Spleen (tissue), 11 donors: ENCODE measurements at regions not wholly inside any gene's neighbourhood (a gene's known extent, or its start where the extent isn't known, plus 50 kb on each side); places are given as distances from the start of the nearest gene placed in this dataset.
"Not testable (repeated sequence)": the region's sequence is repeated elsewhere in the genome, so short reads cannot be mapped to it uniquely, and the experiment has no call there.

Source experiments
- DNase-seq: peaks from one replicate; pipeline ENCODE4 v3.0.0-alpha.2; 2020
- H3K27ac ChIP-seq, 8 donors: fragments of 200-600 bp; sonication (generic) in 7 of 8; 1 replicate in 4 of 8; 2 replicates in 4 of 8; pipeline versions ENCODE4 v1.5.0 to v1.8.0; 2016 to 2021; ENCODE audit warnings: inconsistent platforms in 4 of 8, mild to moderate bottlenecking in 4 of 8, moderate library complexity in 1 of 8
- H3K27me3 ChIP-seq, 7 donors: fragments of 200-600 bp; sonication (generic) in 6 of 7; replicated peaks in 1 of 7; 1 replicate in 4 of 7; 2 replicates in 3 of 7; pipeline versions ENCODE4 v1.5.0 to v1.8.0; 2016 to 2021; ENCODE audit warnings: inconsistent platforms in 3 of 7, mild to moderate bottlenecking in 1 of 7
- H3K36me3 ChIP-seq, 6 donors: fragments of 200-600 bp; sonication (generic) in 5 of 6; 1 replicate in 4 of 6; 2 replicates in 2 of 6; pipeline versions ENCODE4 v1.5.0 to v1.8.0; 2016 to 2021; ENCODE audit warnings: inconsistent platforms in 2 of 6
- H3K4me1 ChIP-seq, 6 donors: fragments of 200-600 bp; sonication (generic) in 5 of 6; 1 replicate in 3 of 6; 2 replicates in 3 of 6; pipeline versions ENCODE4 v1.5.0 to v1.8.0; 2016 to 2021; ENCODE audit warnings: inconsistent platforms in 3 of 6
- H3K4me3 ChIP-seq, 8 donors: fragments of 200-600 bp; sonication (generic) in 7 of 8; 1 replicate in 4 of 8; 2 replicates in 4 of 8; pipeline versions ENCODE4 v1.5.0 to v1.8.0; 2016 to 2021; ENCODE audit warnings: inconsistent platforms in 4 of 8, mild to moderate bottlenecking in 4 of 8, moderate library complexity in 2 of 8
- H3K9me3 ChIP-seq, 8 donors: fragments of 200-600 bp; sonication (generic) in 7 of 8; 1 replicate in 4 of 8; 2 replicates in 4 of 8; pipeline versions ENCODE4 v1.5.0 to v1.8.0; 2016 to 2021; ENCODE audit warnings: inconsistent platforms in 4 of 8
- POLR2A ChIP-seq, 3 donors: fragments of 450-650 bp; IDR thresholded peaks; one replicate each; pipeline ENCODE4 v1.5.1; 2017; ENCODE audit warnings: antibody characterized with exemption in 3 of 3, mild to moderate bottlenecking in 1 of 3
- POLR2AphosphoS5 ChIP-seq, 3 donors: sonication (generic); formaldehyde crosslinking; IDR thresholded peaks; one replicate each; pipeline ENCODE4 v1.5.1; 2017; ENCODE audit warnings: antibody characterized with exemption in 3 of 3
- WGBS, 5 donors: extraction: QIAGEN DNeasy Blood & Tissue Kit in 3 of 5; methylation state at CpG; one replicate each; pipeline versions ENCODE4 v1.1.5 to v1.1.7; 2013 to 2018; 5-methylcytosine and 5-hydroxymethylcytosine counted together
- intact Hi-C: fragments of 100-400 bp; cut with DNase I; formaldehyde crosslinking; loops from one replicate; pipeline ENCODE4 v1.15.0; 2023; ENCODE audit warnings: low total_unique reads
- TF ChIP-seq, protein P1 (sequence below), 11 experiments: fragments of 200-600 bp in 7 of 11; fragments of 450-650 bp in 4 of 11; sonication (generic) in 4 of 11; IDR thresholded peaks in 8 of 11; conservative IDR thresholded peaks in 3 of 11; 1 replicate in 7 of 11; 2 replicates in 4 of 11; pipeline versions ENCODE4 v1.4.0 to v1.8.0; 2016 to 2021; ENCODE audit warnings: antibody characterized with exemption in 11 of 11, inconsistent platforms in 4 of 11, mild to moderate bottlenecking in 1 of 11
- donor health status: healthy with polysubstance abuse.
- donor health status: DM: no; HTN: no; CAD: no; lungs with moderate emphysema.
- donor health status: DM: no; HTN: no; CAD: no.
- donor health status: Bipolar disorder and iron deficiency.
- donor health status: healthy.
- donor health status: DM: no; HTN: no; CAD: no.
- donor health status: DM: yes; HTN: yes; CAD: no.

DNA sequence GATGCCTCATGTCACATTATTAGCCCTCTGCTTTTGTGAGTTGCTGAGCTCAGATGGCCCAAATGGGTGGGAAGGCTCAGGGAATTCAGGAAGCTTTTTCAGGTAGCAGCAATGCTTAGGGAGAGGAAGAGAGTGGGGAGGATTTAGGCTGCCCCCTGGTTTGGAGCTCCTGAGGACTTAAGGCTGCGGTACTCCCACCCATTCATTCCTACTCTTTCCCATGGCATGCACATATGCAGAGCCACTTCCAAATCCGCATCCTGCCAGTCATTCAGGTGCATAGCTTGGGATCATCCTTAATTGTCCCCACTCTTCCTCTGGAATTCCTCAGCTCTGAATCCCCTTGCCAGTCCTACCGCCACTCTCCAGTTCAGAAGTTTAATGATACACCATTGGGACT lies 343.1 kb upstream of the FRG2C start:
- H3K36me3 ChIP-seq = no peaks in the 10 kb centered on the region
- intact Hi-C loops = no loop called here
- DNase-seq = no peak
- no peak for TF ChIP-seq POLR2A (IDR thresholded peaks at IDR 0.05)
- no peak for TF ChIP-seq POLR2AphosphoS5 (IDR thresholded peaks at IDR 0.05)
- TF ChIP-seq, protein P1, sequence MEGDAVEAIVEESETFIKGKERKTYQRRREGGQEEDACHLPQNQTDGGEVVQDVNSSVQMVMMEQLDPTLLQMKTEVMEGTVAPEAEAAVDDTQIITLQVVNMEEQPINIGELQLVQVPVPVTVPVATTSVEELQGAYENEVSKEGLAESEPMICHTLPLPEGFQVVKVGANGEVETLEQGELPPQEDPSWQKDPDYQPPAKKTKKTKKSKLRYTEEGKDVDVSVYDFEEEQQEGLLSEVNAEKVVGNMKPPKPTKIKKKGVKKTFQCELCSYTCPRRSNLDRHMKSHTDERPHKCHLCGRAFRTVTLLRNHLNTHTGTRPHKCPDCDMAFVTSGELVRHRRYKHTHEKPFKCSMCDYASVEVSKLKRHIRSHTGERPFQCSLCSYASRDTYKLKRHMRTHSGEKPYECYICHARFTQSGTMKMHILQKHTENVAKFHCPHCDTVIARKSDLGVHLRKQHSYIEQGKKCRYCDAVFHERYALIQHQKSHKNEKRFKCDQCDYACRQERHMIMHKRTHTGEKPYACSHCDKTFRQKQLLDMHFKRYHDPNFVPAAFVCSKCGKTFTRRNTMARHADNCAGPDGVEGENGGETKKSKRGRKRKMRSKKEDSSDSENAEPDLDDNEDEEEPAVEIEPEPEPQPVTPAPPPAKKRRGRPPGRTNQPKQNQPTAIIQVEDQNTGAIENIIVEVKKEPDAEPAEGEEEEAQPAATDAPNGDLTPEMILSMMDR (IDR thresholded peaks at IDR 0.05 in 8 of 11, conservative IDR thresholded peaks at IDR 0.05 in 3 of 11) = no peak
- no peaks in the 10 kb centered on the region for H3K4me1 ChIP-seq
- 86 to 100% (median 95%) methylated on average over 3 of the region's 3 CpGs for WGBS, 5 donors
- no peak overlapping the region for H3K27ac ChIP-seq
- no peak overlapping the region for H3K4me3 ChIP-seq
- H3K9me3 ChIP-seq = no peaks in the 10 kb centered on the region
- peaks cover 0 to 8% (median 0%) of the 10 kb centered on the region in 7 donors for H3K27me3 ChIP-seq

DNA sequence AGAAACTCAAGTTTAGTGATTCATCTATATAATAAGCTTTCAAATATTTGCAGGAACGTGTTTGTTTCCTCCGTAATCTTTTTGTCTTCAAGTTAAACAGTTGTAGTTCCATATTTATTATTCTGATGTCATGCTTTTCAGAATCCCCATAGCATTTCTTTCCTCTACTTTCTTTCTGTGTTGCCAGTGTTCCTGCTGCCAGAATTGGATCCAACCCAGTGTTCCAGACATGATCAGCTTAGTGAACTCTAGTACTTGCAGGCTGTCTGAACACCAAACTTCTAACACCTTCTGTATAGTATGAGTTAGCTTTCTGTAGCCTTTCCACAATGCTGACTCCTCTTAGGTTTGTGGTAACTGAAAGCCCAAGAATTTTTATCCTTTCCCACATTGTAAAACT lies 340.2 kb upstream of the FRG2C start:
- WGBS, 5 donors = 81 to 89% (median 83%) methylated on average over 2 of the region's 2 CpGs
- H3K4me1 ChIP-seq, intact Hi-C loops, H3K27ac ChIP-seq, H3K4me3 ChIP-seq, H3K9me3 ChIP-seq, H3K36me3 ChIP-seq, DNase-seq: not testable (repeated sequence)
- peaks cover 0 to 33% (median 3%) of the 10 kb centered on the region in 7 donors for H3K27me3 ChIP-seq

DNA sequence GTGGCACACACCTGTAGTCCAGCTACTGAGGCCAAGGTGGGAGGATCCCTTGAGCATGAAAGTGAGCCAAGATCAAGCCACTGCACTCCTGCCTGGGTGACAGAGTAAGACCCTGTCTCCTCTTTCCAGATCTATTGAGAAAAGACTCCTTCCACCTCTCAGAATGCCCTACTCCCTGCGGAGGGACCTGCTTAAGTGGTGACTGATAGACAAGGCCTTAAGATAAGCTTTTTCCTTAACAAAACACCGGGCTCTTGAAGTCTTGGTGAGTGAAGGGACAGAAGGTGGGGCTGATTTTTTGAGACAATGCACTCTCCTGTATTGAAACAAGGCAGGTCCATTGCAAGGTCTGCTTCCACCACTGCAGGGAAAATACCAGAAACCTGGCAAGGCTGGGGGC lies 338.4 kb upstream of the FRG2C start:
- WGBS, 5 donors = 78 to 100% (median 89%) methylated on average over 2 of the region's 2 CpGs
- Histone ChIP-seq H3K9me3 (no peaks in the 10 kb centered on the region), H3K36me3 (no peaks in the 10 kb centered on the region), H3K4me1 (no peaks in the 10 kb centered on the region), H3K4me3 (no peak overlapping the region), H3K27ac (no peak overlapping the region), H3K27me3 (peaks cover 0 to 36% (median 3%) of the 10 kb centered on the region in 7 donors)
- TF ChIP-seq POLR2AphosphoS5 (IDR thresholded peaks at IDR 0.05) (no peak), POLR2A (IDR thresholded peaks at IDR 0.05) (no peak)
- TF ChIP-seq, protein P1 (IDR thresholded peaks at IDR 0.05 in 8 of 11, conservative IDR thresholded peaks at IDR 0.05 in 3 of 11) = no peak
- intact Hi-C loops = no loop called here
- no peak for DNase-seq

DNA sequence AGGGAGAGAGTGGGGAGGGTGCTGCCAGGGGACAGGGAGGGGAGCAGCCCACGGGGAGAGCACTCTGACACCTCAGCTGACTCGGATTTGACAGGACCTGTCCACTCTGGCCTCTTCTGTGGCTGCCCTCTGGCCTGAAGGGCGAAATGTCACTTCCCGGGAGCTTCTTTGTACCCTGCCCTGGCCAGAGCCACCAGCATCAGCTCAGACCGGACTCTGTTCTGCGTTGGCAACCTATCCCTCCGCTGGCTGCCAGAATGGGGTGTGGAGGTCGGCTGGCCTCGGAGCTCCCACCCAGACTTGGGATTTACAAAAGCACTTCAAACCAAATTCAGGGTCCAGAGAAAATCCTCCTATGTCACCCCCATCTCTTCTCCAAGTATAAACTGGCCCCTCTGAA lies 336.7 kb upstream of the FRG2C start:
- H3K4me3 ChIP-seq = no peak overlapping the region
- H3K27ac ChIP-seq = no peak overlapping the region
- no peaks in the 10 kb centered on the region for H3K9me3 ChIP-seq
- peaks cover 0 to 36% (median 3%) of the 10 kb centered on the region in 7 donors for H3K27me3 ChIP-seq
- no peak for DNase-seq
- H3K36me3 ChIP-seq = no peaks in the 10 kb centered on the region
- peaks cover 0 to 5% (median 2%) of the 10 kb centered on the region in 6 donors for H3K4me1 ChIP-seq
- WGBS, 5 donors = 83 to 91% (median 89%) methylated on average over 7 to 9 of the region's 9 CpGs
- intact Hi-C loops = no loop called here
- TF ChIP-seq POLR2A (IDR thresholded peaks at IDR 0.05) (no peak), POLR2AphosphoS5 (IDR thresholded peaks at IDR 0.05) (no peak)

DNA sequence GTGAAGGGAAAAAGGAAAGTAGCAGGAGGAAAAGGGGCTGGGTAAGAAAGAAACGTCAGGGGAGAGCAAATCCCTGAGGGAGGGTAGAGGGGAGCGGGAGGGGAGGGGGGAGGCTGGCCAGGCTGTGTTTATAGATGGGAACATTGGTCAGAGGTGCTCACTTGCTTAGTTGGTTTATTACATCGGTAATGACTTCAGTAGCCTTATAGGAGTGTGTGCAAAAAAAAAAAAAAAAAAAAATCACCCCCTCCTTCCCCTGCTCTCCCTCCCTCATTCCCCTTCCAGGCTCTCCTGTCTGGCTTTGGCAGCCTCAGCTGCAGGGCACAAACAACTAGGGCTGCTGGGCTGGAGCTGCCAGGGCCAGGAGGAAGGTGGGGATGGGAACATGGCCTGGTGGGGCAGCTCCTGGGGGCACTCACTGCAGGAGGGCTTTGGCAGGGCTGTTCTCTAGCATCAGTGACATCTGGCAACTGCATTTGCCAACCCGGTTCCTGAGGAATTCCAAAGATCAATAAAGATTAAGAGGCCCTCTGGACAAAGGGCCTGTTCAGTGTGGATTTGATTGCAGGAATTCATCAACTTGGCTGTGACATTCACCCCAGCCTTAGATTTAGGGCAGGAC lies 334.5 kb upstream of the FRG2C start:
- no peak overlapping the region for H3K4me3 ChIP-seq
- intact Hi-C loops = no loop called here
- no peaks in the 10 kb centered on the region for H3K36me3 ChIP-seq
- H3K27me3 ChIP-seq = peaks cover 0 to 36% (median 3%) of the 10 kb centered on the region in 7 donors
- H3K27ac ChIP-seq = no peak overlapping the region
- no peak for DNase-seq
- H3K4me1 ChIP-seq = peaks cover 0 to 18% (median 7%) of the 10 kb centered on the region in 6 donors
- no peaks in the 10 kb centered on the region for H3K9me3 ChIP-seq
- TF ChIP-seq POLR2A (IDR thresholded peaks at IDR 0.05) (no peak), POLR2AphosphoS5 (IDR thresholded peaks at IDR 0.05) (no peak)
- TF ChIP-seq, protein P1 (IDR thresholded peaks at IDR 0.05 in 8 of 11, conservative IDR thresholded peaks at IDR 0.05 in 3 of 11) = no peak
- 68 to 74% (median 73%) methylated on average over 4 of the region's 4 CpGs for WGBS, 5 donors

DNA sequence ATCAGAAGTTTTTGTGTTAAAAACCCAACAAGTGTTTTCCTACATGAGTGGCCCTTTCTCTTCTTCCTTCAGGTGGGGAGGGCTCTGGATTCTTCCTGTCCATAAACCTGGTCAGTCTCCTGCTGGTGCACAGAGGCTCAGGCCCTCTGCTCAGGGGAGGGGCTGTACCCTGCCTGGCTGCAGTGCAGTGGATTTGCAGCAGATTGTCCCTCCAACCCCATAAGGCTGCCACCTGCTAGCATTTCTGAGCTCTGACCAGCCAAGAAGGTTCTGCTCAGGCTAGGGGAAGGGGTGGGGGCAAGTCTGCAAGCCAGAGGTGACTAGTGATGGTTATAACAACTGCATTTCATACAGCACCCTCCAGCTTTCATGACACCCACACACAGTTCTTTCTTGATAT lies 333.7 kb upstream of the FRG2C start:
- peaks cover 0 to 34% (median 3%) of the 10 kb centered on the region in 7 donors for H3K27me3 ChIP-seq
- intact Hi-C loops, H3K36me3 ChIP-seq, H3K4me3 ChIP-seq, H3K27ac ChIP-seq, H3K9me3 ChIP-seq, DNase-seq: not testable (repeated sequence)
- H3K4me1 ChIP-seq = peaks cover 0 to 18% (median 7%) of the 10 kb centered on the region in 6 donors

DNA sequence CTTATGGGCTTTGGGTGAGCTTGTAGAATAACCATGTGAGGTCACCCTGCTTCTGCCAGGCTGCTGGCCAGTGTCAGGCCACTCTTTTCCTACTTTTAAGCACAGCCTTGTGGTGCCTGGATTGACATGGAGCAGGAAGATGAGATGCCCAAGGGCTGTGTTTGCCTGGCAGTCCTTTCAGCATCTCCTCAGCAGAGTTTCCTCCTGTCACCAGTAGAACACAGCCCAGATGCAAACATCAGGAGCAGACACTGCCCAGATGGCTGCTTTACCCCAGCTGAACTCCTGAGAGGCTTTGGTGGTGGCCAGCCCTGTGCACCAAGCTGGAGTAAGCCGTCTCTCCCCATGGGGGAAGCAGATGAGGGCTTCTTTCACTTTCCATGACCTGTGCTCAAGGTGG lies 332.0 kb upstream of the FRG2C start:
- H3K9me3 ChIP-seq, intact Hi-C loops, H3K36me3 ChIP-seq, H3K4me3 ChIP-seq, H3K27ac ChIP-seq, DNase-seq: not testable (repeated sequence)
- WGBS, 5 donors = 58 to 86% (median 67%) methylated on average over 1 of the region's 1 CpG; no CpG with 5 or more reads in 1 of the 5 donors
- Histone ChIP-seq H3K27me3 (peaks cover 0 to 22% (median 0%) of the 10 kb centered on the region in 7 donors), H3K4me1 (peaks cover 0 to 18% (median 7%) of the 10 kb centered on the region in 6 donors)
